Thoracic aorta (tissue), 2 donors: ENCODE measurements at regions not wholly inside any gene's neighbourhood (a gene's known extent, or its start where the extent isn't known, plus 50 kb on each side); places are given as distances from the start of the nearest gene placed in this dataset.

Source experiments
- ATAC-seq: fragments of 150-250 bp; one replicate; pipeline ENCODE4 v1.8.0; 2017; ENCODE audit warnings: low read depth; ENCODE audit not compliant: insufficient number of reproducible peaks, low FRiP score
- DNase-seq: peaks from one replicate; pipeline ENCODE4 v3.0.0-alpha.2; 2020; ENCODE audit warnings: low spot score
- H3K27ac ChIP-seq, 2 donors: fragments of 200-600 bp; sonication (generic); 1 replicate in 1 of 2; 2 replicates in 1 of 2; pipeline ENCODE4 v1.5.1; 2016; ENCODE audit warnings: mild to moderate bottlenecking in 2 of 2, moderate library complexity in 2 of 2
- H3K27me3 ChIP-seq: fragments of 200-600 bp; sonication (generic); replicated peaks from 2 replicates; pipeline ENCODE4 v1.6.0; 2016; ENCODE audit warnings: mild to moderate bottlenecking; ENCODE audit not compliant: insufficient read depth
- H3K36me3 ChIP-seq: fragments of 200-600 bp; sonication (generic); one replicate; pipeline ENCODE4 v1.5.1; 2016
- H3K4me1 ChIP-seq, 2 donors: fragments of 200-600 bp; sonication (generic); 1 replicate in 1 of 2; 2 replicates in 1 of 2; pipeline versions ENCODE4 v1.5.1 to v1.6.0; 2016; ENCODE audit warnings: low read depth in 2 of 2, mild to moderate bottlenecking in 1 of 2; ENCODE audit not compliant: control insufficient read depth in 1 of 2
- H3K4me3 ChIP-seq: fragments of 200-600 bp; sonication (generic); 2 replicates; pipeline ENCODE4 v1.5.1; 2016; ENCODE audit warnings: mild to moderate bottlenecking
- H3K9me3 ChIP-seq: fragments of 200-600 bp; sonication (generic); 2 replicates; pipeline ENCODE4 v1.5.1; 2016
- TF ChIP-seq, protein P1 (sequence below): fragments of 200-600 bp; sonication (generic); IDR thresholded peaks from one replicate; pipeline ENCODE4 v1.5.1; 2019; ENCODE audit warnings: antibody characterized with exemption

DNA sequence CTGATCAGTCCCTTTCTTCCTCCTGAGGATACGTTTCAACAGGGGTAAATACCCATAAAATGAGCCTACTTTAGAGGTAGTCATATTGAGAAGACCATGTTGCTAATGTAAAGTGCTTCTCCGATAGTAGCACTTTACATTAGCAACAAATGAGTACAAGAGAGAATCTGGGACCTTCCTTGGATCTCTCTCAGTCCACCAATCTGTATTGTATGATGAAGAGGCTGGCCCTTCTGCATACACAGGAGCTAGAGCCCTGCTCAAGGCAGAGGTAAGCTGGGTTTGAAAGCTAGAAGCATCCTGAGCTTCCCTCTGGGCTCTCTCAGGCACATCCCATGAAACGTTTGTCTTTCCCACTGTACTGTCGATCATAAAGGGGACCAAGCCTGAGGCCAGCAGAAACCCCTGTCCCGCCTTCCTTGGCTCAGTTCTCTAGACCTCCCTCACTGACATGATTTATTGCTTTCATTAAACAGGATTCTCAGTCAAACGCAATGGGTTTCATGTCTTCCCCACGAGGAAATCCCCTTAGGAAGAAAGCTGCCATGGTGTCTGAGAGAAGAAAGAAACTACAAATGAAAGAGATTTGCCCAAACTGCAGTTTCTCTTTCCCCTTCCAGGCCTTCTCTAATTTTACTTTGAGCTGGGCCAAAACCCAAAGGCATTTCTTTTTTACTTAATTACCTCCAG lies 62.8 kb upstream of the BCAR3 start:
- TF ChIP-seq, protein P1, sequence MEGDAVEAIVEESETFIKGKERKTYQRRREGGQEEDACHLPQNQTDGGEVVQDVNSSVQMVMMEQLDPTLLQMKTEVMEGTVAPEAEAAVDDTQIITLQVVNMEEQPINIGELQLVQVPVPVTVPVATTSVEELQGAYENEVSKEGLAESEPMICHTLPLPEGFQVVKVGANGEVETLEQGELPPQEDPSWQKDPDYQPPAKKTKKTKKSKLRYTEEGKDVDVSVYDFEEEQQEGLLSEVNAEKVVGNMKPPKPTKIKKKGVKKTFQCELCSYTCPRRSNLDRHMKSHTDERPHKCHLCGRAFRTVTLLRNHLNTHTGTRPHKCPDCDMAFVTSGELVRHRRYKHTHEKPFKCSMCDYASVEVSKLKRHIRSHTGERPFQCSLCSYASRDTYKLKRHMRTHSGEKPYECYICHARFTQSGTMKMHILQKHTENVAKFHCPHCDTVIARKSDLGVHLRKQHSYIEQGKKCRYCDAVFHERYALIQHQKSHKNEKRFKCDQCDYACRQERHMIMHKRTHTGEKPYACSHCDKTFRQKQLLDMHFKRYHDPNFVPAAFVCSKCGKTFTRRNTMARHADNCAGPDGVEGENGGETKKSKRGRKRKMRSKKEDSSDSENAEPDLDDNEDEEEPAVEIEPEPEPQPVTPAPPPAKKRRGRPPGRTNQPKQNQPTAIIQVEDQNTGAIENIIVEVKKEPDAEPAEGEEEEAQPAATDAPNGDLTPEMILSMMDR: no peak
- Histone ChIP-seq H3K27me3 (no peaks in the 10 kb centered on the region), H3K4me3 (no peak overlapping the region), H3K4me1 (no peaks in the 10 kb centered on the region), H3K9me3 (no peaks in the 10 kb centered on the region), H3K27ac (no peak overlapping the region), H3K36me3 (no peaks in the 10 kb centered on the region)
- no peak for ATAC-seq
- DNase-seq: no peak

DNA sequence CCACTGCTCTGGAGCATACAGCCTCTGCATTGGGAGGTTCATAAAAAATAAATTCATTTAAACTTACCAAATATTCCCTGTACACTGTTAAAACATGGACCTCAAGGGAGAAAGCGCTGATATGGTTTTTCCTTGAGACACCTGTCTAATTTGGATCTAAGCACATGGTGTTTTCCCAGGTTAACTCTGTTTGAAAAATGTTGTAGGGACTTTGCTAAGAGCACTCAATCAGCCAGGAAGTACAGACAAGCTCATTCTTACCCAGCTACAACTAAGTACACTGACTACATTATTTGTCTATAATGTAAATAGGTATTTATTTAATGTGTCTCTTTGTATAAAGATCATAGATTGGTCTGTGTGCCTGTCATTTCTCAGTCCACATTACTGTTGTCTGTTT lies 61.8 kb upstream of the BCAR3 start:
- H3K36me3 ChIP-seq: no peaks in the 10 kb centered on the region
- TF ChIP-seq, protein P1: no peak
- no peak overlapping the region for H3K4me3 ChIP-seq
- no peak for DNase-seq
- no peak overlapping the region for H3K27ac ChIP-seq
- no peaks in the 10 kb centered on the region for H3K27me3 ChIP-seq
- ATAC-seq: no peak
- no peaks in the 10 kb centered on the region for H3K4me1 ChIP-seq
- H3K9me3 ChIP-seq: no peaks in the 10 kb centered on the region

DNA sequence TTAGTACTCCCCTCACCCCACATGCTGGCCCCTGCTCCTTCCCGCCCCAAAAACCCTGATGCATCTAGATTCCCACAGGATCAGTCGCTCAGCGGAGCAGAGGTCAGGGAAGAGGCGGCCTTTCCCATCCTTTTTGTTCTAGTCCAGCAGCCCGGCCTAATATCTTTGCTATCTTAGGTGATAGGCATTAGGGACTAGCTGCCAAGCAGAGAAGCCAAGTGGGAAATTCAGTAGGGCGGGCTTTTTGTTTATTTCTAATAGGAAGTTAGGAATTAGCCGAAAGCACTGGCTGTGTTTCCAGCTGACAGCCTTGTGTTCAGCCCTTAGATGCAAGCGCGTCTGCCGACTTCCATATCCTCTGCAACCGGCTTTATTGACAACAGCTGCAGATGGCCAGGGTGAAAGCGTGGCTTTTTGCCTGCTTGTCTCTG lies 59.0 kb upstream of the BCAR3 start:
- DNase-seq (no peak), ATAC-seq (no peak)
- Histone ChIP-seq H3K36me3 (no peaks in the 10 kb centered on the region), H3K4me1 (no peaks in the 10 kb centered on the region), H3K27me3 (no peaks in the 10 kb centered on the region), H3K27ac (no peak overlapping the region), H3K9me3 (no peaks in the 10 kb centered on the region), H3K4me3 (no peak overlapping the region)
- TF ChIP-seq, protein P1: no peak

DNA sequence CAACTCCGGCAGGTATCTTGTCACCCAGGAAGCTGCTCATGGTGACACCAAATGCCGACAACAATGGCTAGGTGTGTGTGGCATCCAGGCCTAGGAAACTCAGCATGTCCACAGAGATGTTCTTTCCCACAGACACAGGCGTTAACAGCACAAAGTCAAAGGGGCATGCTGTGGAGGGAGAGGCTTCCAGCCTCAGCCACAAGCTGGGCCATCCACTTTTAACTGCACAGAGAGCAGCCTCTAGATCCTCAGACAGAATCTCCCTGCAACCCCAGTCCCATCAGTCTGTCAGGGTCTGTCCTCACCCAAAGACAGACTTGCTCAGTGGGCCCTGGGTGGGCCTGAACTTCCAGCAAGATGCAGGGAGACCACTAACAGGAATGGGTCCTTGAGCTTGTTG lies 58.5 kb upstream of the BCAR3 start:
- TF ChIP-seq, protein P1: no peak
- H3K27me3 ChIP-seq: no peaks in the 10 kb centered on the region
- ATAC-seq (no peak), DNase-seq (no peak)
- H3K4me3 ChIP-seq: no peak overlapping the region
- H3K27ac ChIP-seq: no peak overlapping the region
- H3K4me1 ChIP-seq: no peaks in the 10 kb centered on the region
- no peaks in the 10 kb centered on the region for H3K36me3 ChIP-seq
- H3K9me3 ChIP-seq: no peaks in the 10 kb centered on the region

DNA sequence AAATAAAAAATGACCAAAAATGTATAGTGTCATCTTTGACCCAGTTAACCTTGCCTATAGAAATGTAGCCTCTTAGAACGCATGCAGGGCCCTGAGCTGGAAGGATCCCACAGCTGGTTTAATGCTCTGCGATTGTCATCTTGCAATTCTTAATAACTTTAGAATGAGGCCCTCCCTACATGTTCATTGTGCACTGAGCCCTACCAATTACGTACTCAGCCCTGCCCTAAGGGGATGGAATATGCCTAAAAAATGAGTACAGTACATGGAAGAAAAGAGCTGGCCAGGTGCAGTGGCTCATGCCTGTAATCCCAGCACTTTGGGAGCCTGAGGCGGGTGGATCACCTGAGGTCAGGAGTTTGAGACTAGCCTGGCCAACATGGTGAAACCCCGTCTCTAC lies 57.8 kb upstream of the BCAR3 start:
- DNase-seq: no peak
- H3K4me3 ChIP-seq: no peak overlapping the region
- no peaks in the 10 kb centered on the region for H3K4me1 ChIP-seq
- H3K27me3 ChIP-seq: no peaks in the 10 kb centered on the region
- ATAC-seq: no peak
- H3K27ac ChIP-seq: no peak overlapping the region
- no peaks in the 10 kb centered on the region for H3K36me3 ChIP-seq
- no peaks in the 10 kb centered on the region for H3K9me3 ChIP-seq
- TF ChIP-seq, protein P1: no peak
